ENCODE measurements at regions not wholly inside any gene's neighbourhood (a gene's known extent, or its start where the extent isn't known, plus 50 kb on each side); places are given as distances from the start of the nearest gene placed in this dataset.

GRCh38 chr12:75644472-75645072 lies 133.2 kb upstream of the KRR1 start:
- TF ChIP-seq ZNF18 (tag by site-specific recombination; IDR thresholded peaks at IDR 0.05) (no peak), ZNF121 (tag by site-specific recombination; IDR thresholded peaks at IDR 0.05) (no peak), CTCF (tag by site-specific recombination; IDR thresholded peaks at IDR 0.05) (no peak), ZNF398 (tag by site-specific recombination; IDR thresholded peaks at IDR 0.05) (no peak), ZNF561 (tag by site-specific recombination; IDR thresholded peaks at IDR 0.05; ENCODE audit: borderline replicate concordance) (no peak)
